WERI-Rb-1 (cell line): ENCODE measurements at regions not wholly inside any gene's neighbourhood (a gene's known extent, or its start where the extent isn't known, plus 50 kb on each side); places are given as distances from the start of the nearest gene placed in this dataset.
"Not testable (repeated sequence)": the region's sequence is repeated elsewhere in the genome, so short reads cannot be mapped to it uniquely, and the experiment has no call there.

Experiments used
- DNase-seq: peaks from one replicate; pipeline ENCODE4 v3.0.0-alpha.2; 2020
- H3K27ac ChIP-seq: fragments of 250-450 bp; sonication (Bioruptor Pico); 2 replicates; pipeline ENCODE4 v1.5.1; 2020; ENCODE audit warnings: mild to moderate bottlenecking, moderate library complexity
- H3K27me3 ChIP-seq: fragments of 250-450 bp; sonication (Bioruptor Pico); 2 replicates; pipeline ENCODE4 v1.5.1; 2021; ENCODE audit warnings: mild to moderate bottlenecking, low read depth, moderate library complexity; ENCODE audit not compliant: insufficient read depth, severe bottlenecking
- H3K36me3 ChIP-seq: fragments of 250-450 bp; sonication (Bioruptor Pico); 2 replicates; pipeline ENCODE4 v1.5.1; 2020; ENCODE audit warnings: mild to moderate bottlenecking, moderate library complexity
- H3K4me3 ChIP-seq: 2 replicates; pipeline ENCODE4 v1.5.1; 2011; ENCODE audit warnings: low read depth, mild to moderate bottlenecking, control low read depth, low read length
- H3K9me3 ChIP-seq: fragments of 250-450 bp; sonication (Bioruptor Pico); 2 replicates; pipeline ENCODE4 v1.5.1; 2021; ENCODE audit warnings: mild to moderate bottlenecking, moderate library complexity; ENCODE audit not compliant: severe bottlenecking
- CTCF ChIP-seq: IDR thresholded peaks from 2 replicates; pipeline ENCODE4 v1.5.1; 2011; ENCODE audit warnings: low read depth, mild to moderate bottlenecking, control low read depth, inconsistent platforms, low read length

- no peak for DNase-seq
- no peaks in the 10 kb centered on the region for H3K27me3 ChIP-seq
- no peaks in the 10 kb centered on the region for H3K36me3 ChIP-seq
- no peak for TF ChIP-seq CTCF
- H3K4me3 ChIP-seq = no peak overlapping the region
- H3K27ac ChIP-seq = no peak overlapping the region
- H3K9me3 ChIP-seq = peaks cover 2% of the 10 kb centered on the region
Measured at GRCh38 chr7:131665021-131665420, 108.6 kb upstream of the PODXL start.

- H3K9me3 ChIP-seq = peaks cover 2% of the 10 kb centered on the region
- TF ChIP-seq CTCF = no peak
- DNase-seq = no peak
- H3K27me3 ChIP-seq = no peaks in the 10 kb centered on the region
- no peaks in the 10 kb centered on the region for H3K36me3 ChIP-seq
- no peak overlapping the region for H3K27ac ChIP-seq
- no peak overlapping the region for H3K4me3 ChIP-seq
Measured at GRCh38 chr7:131664570-131664969, 108.1 kb upstream of the PODXL start.

- H3K4me3 ChIP-seq, DNase-seq, H3K27ac ChIP-seq, H3K36me3 ChIP-seq, H3K9me3 ChIP-seq, H3K27me3 ChIP-seq: not testable (repeated sequence)
Measured at GRCh38 chr7:131662301-131662873, 106.0 kb upstream of the PODXL start.

GRCh38 chr7:131657881-131658280 lies 101.5 kb upstream of the PODXL start:
- Histone ChIP-seq H3K9me3 (no peaks in the 10 kb centered on the region), H3K27me3 (no peaks in the 10 kb centered on the region), H3K36me3 (no peaks in the 10 kb centered on the region), H3K27ac (no peak overlapping the region), H3K4me3 (no peak overlapping the region)
- no peak for TF ChIP-seq CTCF
- DNase-seq = no peak

- H3K27ac ChIP-seq = no peak overlapping the region
- no peak for DNase-seq
- no peak overlapping the region for H3K4me3 ChIP-seq
- H3K9me3 ChIP-seq = no peaks in the 10 kb centered on the region
- no peaks in the 10 kb centered on the region for H3K27me3 ChIP-seq
- TF ChIP-seq CTCF = no peak
- no peaks in the 10 kb centered on the region for H3K36me3 ChIP-seq
Measured at GRCh38 chr7:131656980-131657723, 100.7 kb upstream of the PODXL start.

- DNase-seq = no peak
- H3K4me3 ChIP-seq = no peak overlapping the region
- no peak for TF ChIP-seq CTCF
- no peaks in the 10 kb centered on the region for H3K36me3 ChIP-seq
- no peaks in the 10 kb centered on the region for H3K27me3 ChIP-seq
- no peak overlapping the region for H3K27ac ChIP-seq
- H3K9me3 ChIP-seq = no peaks in the 10 kb centered on the region
Measured at GRCh38 chr7:131655866-131656265, 99.4 kb upstream of the PODXL start.
